ENCODE measurements at regions not wholly inside any gene's neighbourhood (a gene's known extent, or its start where the extent isn't known, plus 50 kb on each side); places are given as distances from the start of the nearest gene placed in this dataset.

GRCh38 chr4:64559571-64559970 is 150.3 kb upstream of the TECRL start:
- no peak for TF ChIP-seq REST (IDR thresholded peaks at IDR 0.05; ENCODE audit: insufficient replicate concordance, low read depth)
- no peak for TF ChIP-seq CTCF (IDR thresholded peaks at IDR 0.05; ENCODE audit: insufficient read depth, low read length)
- no peak for TF ChIP-seq POLR2AphosphoS5 (IDR thresholded peaks at IDR 0.05; ENCODE audit: low read depth)
- no peak for TF ChIP-seq SPI1 (IDR thresholded peaks at IDR 0.05; ENCODE audit: borderline replicate concordance, low read depth)
- TF ChIP-seq GABPA (IDR thresholded peaks at IDR 0.05; ENCODE audit: low read depth): no peak
- Histone ChIP-seq H3K27me3 (ENCODE audit: insufficient read depth, poor library complexity, severe bottlenecking) (no peaks in the 10 kb centered on the region), H3K4me3 (replicated peaks; ENCODE audit: insufficient read depth, low read length) (no peak overlapping the region), H3K27ac (replicated peaks) (no peak overlapping the region)
- DNase-seq (ENCODE audit: low read depth in 1 of 2, low spot score in 1 of 2): no peak

- H3K27me3 ChIP-seq (ENCODE audit: insufficient read depth, poor library complexity, severe bottlenecking): no peaks in the 10 kb centered on the region
- no peak for TF ChIP-seq SPI1 (IDR thresholded peaks at IDR 0.05; ENCODE audit: borderline replicate concordance, low read depth)
- no peak for DNase-seq (ENCODE audit: low read depth in 1 of 2, low spot score in 1 of 2)
- H3K27ac ChIP-seq (replicated peaks): no peak overlapping the region
- no peak overlapping the region for H3K4me3 ChIP-seq (replicated peaks; ENCODE audit: insufficient read depth, low read length)
These were observed 141.9 kb upstream of the TECRL start for GRCh38 chr4:64551125-64551524.

- Histone ChIP-seq H3K4me3 (replicated peaks; ENCODE audit: insufficient read depth, low read length) (no peak overlapping the region), H3K27me3 (ENCODE audit: insufficient read depth, poor library complexity, severe bottlenecking) (no peaks in the 10 kb centered on the region), H3K27ac (replicated peaks) (no peak overlapping the region)
- DNase-seq (ENCODE audit: low read depth in 1 of 2, low spot score in 1 of 2): no peak
- TF ChIP-seq GABPA (IDR thresholded peaks at IDR 0.05; ENCODE audit: low read depth) (no peak), POLR2AphosphoS5 (IDR thresholded peaks at IDR 0.05; ENCODE audit: low read depth) (no peak), REST (IDR thresholded peaks at IDR 0.05; ENCODE audit: insufficient replicate concordance, low read depth) (no peak), SPI1 (IDR thresholded peaks at IDR 0.05; ENCODE audit: borderline replicate concordance, low read depth) (no peak), CTCF (IDR thresholded peaks at IDR 0.05; ENCODE audit: insufficient read depth, low read length) (no peak)
These were observed 136.3 kb upstream of the TECRL start for GRCh38 chr4:64545593-64545992.

GRCh38 chr4:64539234-64539849 is 130.1 kb upstream of the TECRL start:
- no peaks in the 10 kb centered on the region for H3K27me3 ChIP-seq (ENCODE audit: insufficient read depth, poor library complexity, severe bottlenecking)
- DNase-seq (ENCODE audit: low read depth in 1 of 2, low spot score in 1 of 2): peak; percentile 38 to 54
- TF ChIP-seq CTCF (IDR thresholded peaks at IDR 0.05; ENCODE audit: insufficient read depth, low read length) (peak; percentile 44), SPI1 (IDR thresholded peaks at IDR 0.05; ENCODE audit: borderline replicate concordance, low read depth) (no peak)
- no peak overlapping the region for H3K27ac ChIP-seq (replicated peaks)
- H3K4me3 ChIP-seq (replicated peaks; ENCODE audit: insufficient read depth, low read length): no peak overlapping the region
